SU-DHL-6 (cell line): ENCODE measurements at regions not wholly inside any gene's neighbourhood (a gene's known extent, or its start where the extent isn't known, plus 50 kb on each side); places are given as distances from the start of the nearest gene placed in this dataset.

Experiments
- H2AFZ ChIP-seq: fragments of 200-600 bp; sonication (generic); 2 replicates; pipeline ENCODE4 v1.6.1; 2014; ENCODE audit warnings: low read depth, mild to moderate bottlenecking, moderate library complexity, mixed read lengths, antibody characterized with exemption, low read length; ENCODE audit not compliant: severe bottlenecking
- H3F3A ChIP-seq: fragments of 200-600 bp; shearing (Covaris generic); 2 replicates; pipeline ENCODE4 v1.6.0; 2016; ENCODE audit warnings: antibody characterized with exemption, mild to moderate bottlenecking; ENCODE audit not compliant: insufficient read depth
- H3K27ac ChIP-seq: fragments of 200-600 bp; sonication (generic); 2 replicates; pipeline ENCODE4 v1.5.1; 2016; ENCODE audit warnings: low read depth, mild to moderate bottlenecking, low read length, moderate library complexity, mixed read lengths
- H3K27me3 ChIP-seq: fragments of 200-600 bp; sonication (generic), shearing (Covaris generic); 2 replicates; pipeline ENCODE4 v1.6.0; 2014; ENCODE audit warnings: mild to moderate bottlenecking, low read length
- H3K36me3 ChIP-seq: fragments of 200-600 bp; sonication (generic); 2 replicates; pipeline ENCODE4 v1.6.1; 2014; ENCODE audit warnings: mild to moderate bottlenecking, low read length, mixed read lengths
- H3K4me2 ChIP-seq: fragments of 300-600, 200-600 bp; shearing (Covaris generic), sonication (generic); 2 replicates; pipeline ENCODE4 v1.6.0; 2014; ENCODE audit warnings: low read length, low read depth, mild to moderate bottlenecking; ENCODE audit not compliant: poor library complexity, severe bottlenecking
- H3K4me3 ChIP-seq: fragments of 200-600 bp; sonication (generic); 2 replicates; pipeline ENCODE4 v1.5.1; 2014; ENCODE audit warnings: antibody characterized with exemption, low read length, mild to moderate bottlenecking, mixed read lengths; ENCODE audit not compliant: insufficient read depth, poor library complexity, severe bottlenecking
- H3K79me2 ChIP-seq: fragments of 200-600 bp; sonication (generic); 2 replicates; pipeline ENCODE4 v1.6.1; 2014; ENCODE audit warnings: mild to moderate bottlenecking, low read length, moderate library complexity; ENCODE audit not compliant: insufficient read depth
- H3K9ac ChIP-seq: fragments of 200-600 bp; sonication (generic); 2 replicates; pipeline ENCODE4 v1.7.0; 2014; ENCODE audit warnings: mild to moderate bottlenecking, low read length
- H3K9me2 ChIP-seq: fragments of 200-600 bp; sonication (generic); replicated peaks from 2 replicates; pipeline ENCODE4 v1.6.1; 2014; ENCODE audit warnings: low read length; ENCODE audit not compliant: insufficient read depth
- H3K9me3 ChIP-seq: fragments of 200-600 bp; sonication (generic); 2 replicates; pipeline ENCODE4 v1.6.1; 2014; ENCODE audit warnings: low read length, mixed read lengths; ENCODE audit not compliant: insufficient read depth
- H4K20me1 ChIP-seq: fragments of 200-600 bp; sonication (generic); 2 replicates; pipeline ENCODE4 v1.6.1; 2014; ENCODE audit warnings: low read depth, mild to moderate bottlenecking, antibody characterized with exemption, low read length, moderate library complexity, mixed read lengths
- CTCF ChIP-seq: fragments of 200-600 bp; sonication (generic); IDR thresholded peaks from one replicate; pipeline ENCODE4 v1.5.1; 2017; ENCODE audit warnings: antibody characterized with exemption, mild to moderate bottlenecking, low read length, moderate library complexity; ENCODE audit not compliant: insufficient read depth, poor library complexity, severe bottlenecking
- EZH2phosphoT487 ChIP-seq: fragments of 200-600 bp; sonication (generic), shearing (Covaris generic); conservative IDR thresholded peaks from 2 replicates; pipeline ENCODE4 v1.6.1; 2018; ENCODE audit warnings: mild to moderate bottlenecking, antibody characterized with exemption, low read length, moderate library complexity, mixed read lengths

- H3K79me2 ChIP-seq = no peaks in the 10 kb centered on the region
- H3K27ac ChIP-seq = no peak overlapping the region
- H2AFZ ChIP-seq = no peak overlapping the region
- H3F3A ChIP-seq = no peaks in the 10 kb centered on the region
- H3K27me3 ChIP-seq = no peaks in the 10 kb centered on the region
- no peaks in the 10 kb centered on the region for H3K36me3 ChIP-seq
- no peak overlapping the region for H3K4me3 ChIP-seq
- H4K20me1 ChIP-seq = no peaks in the 10 kb centered on the region
- TF ChIP-seq EZH2phosphoT487 (no peak), CTCF (no peak)
- no peak overlapping the region for H3K4me2 ChIP-seq
- no peaks in the 10 kb centered on the region for H3K9me2 ChIP-seq
- no peak overlapping the region for H3K9ac ChIP-seq
- H3K9me3 ChIP-seq = no peaks in the 10 kb centered on the region
These were observed 97.0 kb upstream of the LNX1 start for GRCh38 chr4:53688186-53688790.

GRCh38 chr4:53686521-53686920 is 95.2 kb upstream of the LNX1 start:
- Histone ChIP-seq H3K4me3 (no peak overlapping the region), H2AFZ (no peak overlapping the region), H3K9me3 (no peaks in the 10 kb centered on the region), H3K9me2 (no peaks in the 10 kb centered on the region), H3K27ac (no peak overlapping the region), H3K4me2 (no peak overlapping the region), H3F3A (no peaks in the 10 kb centered on the region), H3K9ac (no peak overlapping the region), H3K27me3 (no peaks in the 10 kb centered on the region), H3K36me3 (no peaks in the 10 kb centered on the region), H4K20me1 (no peaks in the 10 kb centered on the region), H3K79me2 (no peaks in the 10 kb centered on the region)
- TF ChIP-seq EZH2phosphoT487 (no peak), CTCF (no peak)

GRCh38 chr4:53684136-53685130 is 93.1 kb upstream of the LNX1 start:
- no peak overlapping the region for H3K4me3 ChIP-seq
- H4K20me1 ChIP-seq = no peaks in the 10 kb centered on the region
- no peak overlapping the region for H3K9ac ChIP-seq
- no peaks in the 10 kb centered on the region for H3K79me2 ChIP-seq
- no peak overlapping the region for H2AFZ ChIP-seq
- no peaks in the 10 kb centered on the region for H3K36me3 ChIP-seq
- H3K9me3 ChIP-seq = no peaks in the 10 kb centered on the region
- TF ChIP-seq EZH2phosphoT487 (no peak), CTCF (no peak)
- no peak overlapping the region for H3K27ac ChIP-seq
- H3K9me2 ChIP-seq = no peaks in the 10 kb centered on the region
- no peak overlapping the region for H3K4me2 ChIP-seq
- H3K27me3 ChIP-seq = no peaks in the 10 kb centered on the region
- H3F3A ChIP-seq = no peaks in the 10 kb centered on the region
